LHCN-M2 (cell line): ENCODE measurements at regions not wholly inside any gene's neighbourhood (a gene's known extent, or its start where the extent isn't known, plus 50 kb on each side); places are given as distances from the start of the nearest gene placed in this dataset.

Experiments
- DNase-seq: peaks from one replicate; pipeline ENCODE4 v3.0.0-alpha.2; 2012; ENCODE audit warnings: low read depth

- DNase-seq, result peak; percentile 25
Measured at GRCh38 chr1:244341455-244342450, 110.0 kb downstream of the ADSS2 start.

DNA sequence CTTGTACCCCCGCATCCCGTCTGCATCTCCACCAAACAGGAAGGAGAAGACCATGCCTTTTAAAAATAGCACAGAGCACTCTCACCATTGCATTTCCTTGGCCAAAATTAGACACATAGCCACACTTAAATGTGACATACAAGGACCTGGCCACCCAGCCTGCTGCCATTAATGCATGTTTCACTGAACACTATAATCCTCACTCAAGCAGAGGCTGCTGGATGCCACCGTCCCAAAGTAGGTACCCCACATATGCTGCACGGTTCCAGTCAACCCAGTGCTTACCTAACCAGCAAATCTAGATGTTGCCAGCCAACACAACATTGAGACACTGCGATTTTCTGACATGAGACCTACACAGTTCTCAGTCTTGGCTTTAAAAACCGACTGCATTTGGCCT is 107.7 kb downstream of the ADSS2 start:
- no peak for DNase-seq

- no peak for DNase-seq
Measured at GRCh38 chr1:244346972-244347618, 104.6 kb downstream of the ADSS2 start.

DNA sequence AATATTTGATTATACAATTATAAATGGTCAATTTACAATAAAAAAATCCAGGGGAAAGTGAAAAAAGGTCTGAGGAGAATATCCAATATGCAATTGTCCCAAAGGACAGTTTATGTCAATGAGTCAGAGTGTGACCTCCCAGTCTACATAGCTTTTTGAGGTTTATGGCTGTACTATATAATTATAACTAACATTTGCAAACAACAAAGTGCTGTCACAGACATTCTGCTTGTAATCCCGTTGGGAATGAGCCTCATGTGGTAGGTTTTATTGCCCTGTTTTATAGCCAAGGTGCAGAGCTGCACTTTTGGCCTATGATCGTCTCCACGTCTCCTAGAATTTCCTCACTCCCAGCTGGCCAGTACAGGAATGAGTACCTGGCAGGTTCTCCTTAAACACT is 103.8 kb downstream of the ADSS2 start:
- DNase-seq, result peak; percentile 67

GRCh38 chr1:244349103-244349531 is 102.6 kb downstream of the ADSS2 start:
- peak; percentile 85 for DNase-seq

DNA sequence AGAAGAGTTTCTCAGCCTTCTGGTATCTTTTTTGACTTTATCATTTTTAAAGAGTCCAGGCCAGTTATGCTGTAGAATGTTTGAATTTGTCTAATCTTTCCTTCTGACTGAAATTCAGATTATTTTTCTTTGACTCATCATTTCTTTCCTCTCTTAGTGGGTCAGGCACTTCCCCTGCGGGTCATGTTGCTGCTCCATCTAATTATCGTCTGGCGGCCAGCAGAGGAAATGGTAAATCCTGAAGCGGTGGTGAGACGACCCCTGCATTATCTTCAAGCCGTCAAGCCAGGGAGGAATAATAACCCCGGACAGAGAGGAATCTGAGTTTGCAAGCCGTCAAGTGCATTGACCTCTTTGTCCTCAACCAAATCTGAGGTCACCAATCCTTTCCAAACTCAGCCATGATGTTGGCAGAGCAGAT is 102.1 kb downstream of the ADSS2 start:
- DNase-seq, result no peak

GRCh38 chr1:244350027-244350426 is 101.7 kb downstream of the ADSS2 start:
- no peak for DNase-seq

- no peak for DNase-seq
Measured at GRCh38 chr1:244352156-244352830, 99.4 kb downstream of the ADSS2 start.

DNA sequence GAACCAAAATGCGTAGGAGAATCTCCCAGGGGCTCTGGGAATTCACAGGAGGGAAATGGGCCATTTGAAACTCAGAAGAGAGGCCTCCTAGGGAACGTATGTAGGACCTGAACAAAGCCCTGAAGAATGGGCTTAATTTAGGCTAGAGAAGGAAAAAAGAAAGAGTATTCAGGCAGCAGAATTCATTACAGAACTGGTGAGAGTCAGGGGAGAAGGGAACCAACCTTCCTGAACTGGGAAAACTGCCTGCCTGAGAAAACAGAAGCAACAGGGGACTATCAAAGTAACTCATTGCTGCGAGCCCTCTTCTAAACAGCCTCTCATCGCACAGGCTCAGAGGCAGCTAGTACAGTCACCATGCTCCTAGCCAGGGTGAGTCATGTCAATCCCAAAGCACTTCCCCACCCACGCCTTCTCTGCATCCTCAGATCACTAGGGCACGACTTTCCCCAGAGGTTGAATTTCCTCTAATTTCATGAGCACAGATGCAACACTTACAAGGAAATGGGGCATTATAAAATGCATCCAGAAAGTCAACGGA is 98.1 kb downstream of the ADSS2 start:
- DNase-seq, result peak; percentile 98

DNA sequence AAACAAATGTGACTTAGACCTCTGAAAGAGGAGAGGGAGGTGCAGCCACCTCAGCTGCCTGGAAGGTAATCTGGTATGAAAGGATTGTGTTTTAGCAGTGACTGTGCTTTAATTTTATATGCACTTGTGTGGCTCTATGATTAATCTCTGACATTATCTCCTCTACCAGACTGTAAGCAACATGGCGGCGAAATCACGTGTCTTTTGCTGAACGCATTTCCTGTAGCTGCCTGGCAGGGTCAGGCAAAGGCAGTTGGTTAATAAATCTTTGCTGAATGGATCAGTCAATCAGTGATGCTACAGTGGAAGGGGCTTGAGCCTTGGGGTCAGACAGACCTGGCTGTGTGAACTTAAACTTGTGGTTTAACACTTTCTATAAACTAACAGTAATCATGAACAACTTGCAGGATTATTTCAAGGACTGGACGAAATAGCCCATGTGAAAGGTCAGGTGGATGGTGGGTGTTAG is 96.9 kb downstream of the ADSS2 start:
- DNase-seq, result no peak

- DNase-seq, result no peak
Measured at GRCh38 chr1:244356376-244356775, 95.3 kb downstream of the ADSS2 start.
